CD4-positive, alpha-beta T cell treated with Interferon alpha-2 for 1 hour (primary cell): ENCODE measurements at regions not wholly inside any gene's neighbourhood (a gene's known extent, or its start where the extent isn't known, plus 50 kb on each side); places are given as distances from the start of the nearest gene placed in this dataset.
"Not testable (repeated sequence)": the region's sequence is repeated elsewhere in the genome, so short reads cannot be mapped to it uniquely, and the experiment has no call there.

Experiments used
- DNase-seq, 2 donors: peaks; one replicate each; pipeline ENCODE4 v3.0.0-alpha.2; 2020 to 2022

DNA sequence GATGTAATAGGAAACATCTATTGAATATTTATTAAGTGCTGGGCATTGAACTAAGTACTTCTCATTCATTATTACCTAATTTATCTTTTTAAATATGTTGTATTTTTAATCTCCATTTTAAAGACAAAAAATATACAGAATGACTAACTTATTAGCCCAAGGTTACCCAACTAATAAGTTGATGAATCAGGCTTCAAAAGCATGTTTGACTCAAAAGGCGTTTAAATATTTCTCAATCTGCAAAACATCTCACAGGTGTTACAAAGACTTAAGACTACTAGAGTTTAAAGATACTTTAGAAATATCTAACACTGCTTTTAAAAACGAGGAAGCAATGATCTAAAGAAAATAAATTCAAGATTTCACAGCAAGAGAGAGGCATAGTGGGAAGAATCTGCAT is 457.4 kb upstream of the DCN start:
- DNase-seq: no peak

DNA sequence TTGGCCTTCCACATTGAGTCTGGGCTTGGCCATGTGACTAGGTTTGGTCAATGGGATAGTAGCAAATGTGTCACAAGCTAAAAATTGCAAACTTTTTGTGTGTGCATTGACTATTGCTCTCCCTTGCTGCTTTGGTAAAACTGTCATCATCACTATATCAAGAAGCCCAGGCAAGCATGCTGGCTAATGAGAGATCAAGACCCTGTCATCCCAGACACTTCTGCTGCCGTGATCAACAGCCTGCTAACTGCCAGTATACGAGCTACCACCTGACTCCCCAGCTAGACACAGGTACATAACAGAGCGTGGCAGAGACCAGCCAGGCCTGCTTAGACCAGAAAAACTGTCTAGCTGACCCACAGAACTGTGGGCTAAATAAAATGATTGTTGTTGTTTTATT is 456.7 kb upstream of the DCN start:
- no peak for DNase-seq

DNA sequence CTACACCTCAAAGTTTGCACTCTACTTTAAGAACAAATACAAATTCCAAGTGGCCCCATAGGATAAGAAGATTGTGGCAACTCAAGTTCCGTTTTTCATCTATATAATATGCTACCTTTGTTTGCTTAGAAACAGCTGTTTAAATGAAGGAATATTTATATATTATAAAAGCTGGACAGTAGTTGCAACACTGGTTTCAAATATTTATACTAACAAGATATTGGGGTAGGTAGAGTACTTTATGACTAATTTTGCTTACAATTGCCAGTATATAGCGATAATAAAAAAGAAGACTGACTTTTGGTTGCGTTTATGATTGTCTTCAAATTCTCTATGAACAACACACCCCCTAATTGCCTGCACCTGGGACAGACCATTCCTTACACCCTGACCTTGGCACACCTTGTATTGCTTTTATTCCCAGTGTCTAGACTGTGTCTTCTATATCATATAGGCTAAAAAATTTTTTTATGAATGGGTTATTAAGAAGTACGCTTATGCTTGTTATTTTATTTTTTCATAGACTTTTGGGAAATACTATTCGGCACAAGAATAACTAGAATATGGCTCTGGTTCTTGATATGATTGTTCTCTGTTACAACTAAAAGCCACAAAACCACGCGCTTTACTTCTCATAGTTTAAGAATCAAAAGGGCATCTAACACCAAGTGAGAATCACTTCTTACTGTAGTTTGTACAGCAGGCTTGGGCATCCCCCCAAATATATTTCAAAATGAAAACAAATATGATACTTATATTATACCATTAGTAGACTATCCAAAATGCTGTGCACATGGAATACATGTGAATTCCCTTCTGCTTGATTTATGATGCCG is 455.4 kb upstream of the DCN start:
- DNase-seq: no peak

DNA sequence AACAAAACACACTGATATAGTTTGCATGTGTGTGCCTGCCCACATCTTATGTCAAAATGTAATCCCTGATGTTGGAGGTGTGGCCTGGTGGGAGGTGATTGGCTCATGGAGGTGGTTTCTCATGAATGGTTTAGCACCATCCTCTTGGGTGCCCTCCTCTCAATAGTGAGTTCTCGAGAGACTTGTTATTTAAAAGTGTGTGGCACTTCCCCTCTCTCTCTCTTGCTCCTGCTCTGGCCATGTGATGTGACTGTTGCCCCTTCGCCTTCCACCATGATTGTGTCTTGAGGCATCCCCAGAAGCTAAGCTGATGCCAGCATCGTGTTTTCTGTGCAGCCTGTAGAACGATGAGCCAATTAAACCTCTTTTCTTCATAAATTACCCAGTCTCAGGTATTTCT is 454.1 kb upstream of the DCN start:
- DNase-seq: no peak

DNA sequence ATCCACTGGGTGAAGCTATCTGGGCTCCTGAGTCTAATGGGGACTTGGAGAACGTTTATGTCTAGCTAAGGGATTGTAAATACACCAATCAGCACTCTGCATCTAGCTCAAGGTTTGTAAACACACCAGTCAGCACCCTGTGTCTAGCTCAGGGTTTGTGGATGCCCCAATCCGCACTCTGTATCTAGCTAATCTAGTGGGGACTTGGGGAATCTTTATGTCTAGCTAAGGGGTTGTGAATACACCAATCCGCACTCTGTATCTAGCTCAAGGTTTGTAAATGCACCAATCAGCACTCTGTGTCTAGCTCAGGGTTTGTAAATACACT is 451.7 kb upstream of the DCN start:
- DNase-seq: not testable (repeated sequence)

DNA sequence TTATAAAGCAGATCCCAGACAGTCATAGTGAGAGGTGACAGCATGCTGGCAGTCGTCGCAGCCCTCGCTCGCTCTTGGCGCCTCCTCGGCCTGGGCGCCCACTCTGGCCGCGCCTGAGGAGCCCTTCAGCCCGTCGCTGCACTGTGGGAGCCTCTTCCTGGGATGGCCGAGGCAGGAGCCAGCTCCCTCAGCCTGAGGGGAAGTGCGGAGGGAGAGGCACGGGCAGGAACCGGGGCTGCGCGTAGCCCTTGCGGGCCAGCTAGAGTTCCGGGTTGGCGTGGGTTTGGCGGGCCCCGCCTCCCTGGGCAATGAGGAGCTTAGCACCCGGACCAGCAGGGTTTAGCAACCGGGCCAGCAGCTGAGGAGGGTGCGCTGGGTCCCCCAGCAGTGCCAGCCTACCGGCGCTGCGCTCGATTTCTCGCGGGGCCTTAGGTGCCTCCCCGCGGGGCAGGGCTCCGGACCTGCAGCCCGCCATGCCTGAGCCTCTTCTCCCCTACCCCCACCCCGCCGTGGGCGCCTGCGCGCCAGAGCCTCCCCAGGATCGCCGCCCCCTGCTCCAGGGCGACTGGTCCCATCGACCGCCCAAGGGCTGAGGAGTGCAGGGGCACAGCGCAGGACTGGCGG is 451.2 kb upstream of the DCN start:
- DNase-seq: no peak

DNA sequence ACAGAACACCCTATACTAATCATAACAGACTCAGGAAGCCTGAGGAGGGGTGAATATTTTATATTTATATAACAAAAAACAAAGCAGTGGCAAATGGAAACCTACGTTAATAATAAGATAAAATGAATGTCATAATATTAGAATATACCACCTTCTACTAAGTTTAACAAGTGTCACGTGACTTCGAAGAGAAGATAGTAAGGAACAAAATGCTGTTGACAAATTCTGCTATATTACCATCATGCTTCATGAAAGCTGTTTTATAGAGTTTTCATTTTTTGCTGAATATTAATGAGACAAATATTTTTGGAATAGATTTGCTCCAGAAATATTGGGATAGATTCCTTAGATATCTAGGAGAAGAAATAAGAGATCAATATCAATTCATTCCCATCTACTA is 450.6 kb upstream of the DCN start:
- DNase-seq: no peak

DNA sequence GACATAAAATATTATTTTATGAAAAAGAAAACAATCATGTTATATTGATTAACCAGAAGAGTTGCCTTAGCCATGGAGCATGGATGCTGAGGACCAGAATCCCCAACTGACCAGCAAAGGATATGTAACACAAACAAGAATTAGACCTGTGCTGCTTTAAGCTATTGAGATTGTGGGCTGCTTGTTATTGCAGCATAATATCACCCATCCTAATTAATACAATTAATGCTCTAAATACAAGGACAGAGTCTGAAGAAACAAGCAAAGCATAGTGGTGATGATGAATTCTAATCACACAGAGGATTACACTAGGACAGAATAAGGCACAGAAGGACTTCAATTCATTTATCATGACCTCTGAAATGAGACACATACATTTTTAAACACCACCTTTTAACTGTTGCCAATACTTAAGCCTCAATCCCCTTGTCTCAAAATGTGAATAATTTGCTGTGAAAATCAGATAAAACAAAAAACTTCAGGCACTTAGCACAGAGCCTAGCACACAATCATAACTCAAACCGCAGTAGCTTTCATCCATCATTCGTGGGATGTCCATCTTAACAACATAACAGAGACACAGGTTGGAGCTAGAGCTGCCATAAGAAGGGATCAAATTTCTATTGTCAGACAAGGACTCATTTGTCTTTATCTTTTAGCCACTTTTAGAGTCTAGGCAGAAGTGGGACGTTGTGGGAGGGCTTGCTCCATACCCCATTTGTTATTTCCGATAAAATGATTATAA is 449.6 kb upstream of the DCN start:
- DNase-seq: no peak

DNA sequence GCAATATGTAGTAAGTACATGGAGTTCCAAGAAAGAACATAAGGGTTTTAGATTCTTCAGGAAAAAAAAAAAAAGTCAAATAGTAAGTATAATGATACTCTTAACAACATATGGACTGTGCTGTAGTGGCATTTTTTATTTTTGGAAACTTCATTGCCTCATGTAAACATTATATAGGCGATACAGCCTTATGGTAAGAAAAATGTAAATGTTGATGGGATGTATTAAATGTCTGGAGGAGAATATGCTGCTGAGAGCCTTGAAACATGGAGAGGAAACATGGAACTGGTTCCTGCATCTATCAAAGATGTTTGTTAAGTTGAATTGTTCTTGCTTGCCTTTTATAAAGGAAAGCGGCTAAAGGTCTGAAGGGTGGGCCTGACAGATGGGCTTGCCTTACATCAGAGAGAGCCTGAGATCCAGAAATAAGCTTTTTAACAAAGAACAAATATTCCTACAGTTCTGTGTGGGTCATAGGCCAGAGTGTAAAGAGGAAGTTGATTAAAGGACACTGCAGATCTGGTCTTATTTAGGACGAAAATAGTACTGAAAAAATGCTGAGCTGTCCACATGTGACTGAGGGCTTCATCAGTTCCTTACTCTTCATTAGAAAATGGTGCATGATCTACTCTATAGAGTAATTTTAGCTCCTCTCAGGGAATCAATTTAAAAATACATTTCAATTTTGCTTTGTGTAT is 448.1 kb upstream of the DCN start:
- DNase-seq: no peak

DNA sequence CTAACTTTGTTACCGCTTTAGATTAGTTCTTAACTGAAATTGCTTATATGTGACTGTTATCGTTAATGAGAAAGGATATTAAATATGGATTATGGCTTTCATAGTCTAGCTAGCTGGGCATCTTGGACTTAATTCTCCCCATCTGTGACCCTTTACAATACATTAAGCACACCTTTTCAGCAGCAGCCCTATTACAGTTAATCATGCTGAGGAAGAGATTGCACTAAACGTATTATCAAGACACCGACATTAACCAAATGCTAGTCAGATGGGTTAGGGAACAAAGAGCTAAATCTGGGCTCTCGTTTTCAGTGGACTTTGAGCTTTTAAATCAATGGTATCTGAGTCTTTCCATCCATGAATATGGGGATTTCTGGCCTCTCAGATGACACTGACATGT is 447.5 kb upstream of the DCN start:
- no peak for DNase-seq

DNA sequence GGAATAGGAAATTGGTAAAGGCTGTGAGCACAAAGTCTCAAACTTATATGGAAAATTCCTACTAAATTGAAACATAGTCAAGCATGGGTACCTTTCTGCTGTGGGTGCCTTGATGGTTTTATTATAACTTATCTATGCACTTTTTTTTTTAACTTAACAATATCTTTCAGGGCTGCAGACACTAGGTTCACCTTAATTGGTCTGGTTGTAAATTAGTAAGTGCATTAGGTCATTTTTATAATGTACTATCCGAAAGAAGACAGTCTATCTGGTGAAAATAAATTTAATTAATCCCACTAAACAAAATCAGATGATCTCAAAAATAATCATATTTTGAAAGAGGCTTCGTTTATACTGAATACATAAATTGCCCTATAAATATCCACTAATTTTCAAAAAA is 446.8 kb upstream of the DCN start:
- no peak for DNase-seq

DNA sequence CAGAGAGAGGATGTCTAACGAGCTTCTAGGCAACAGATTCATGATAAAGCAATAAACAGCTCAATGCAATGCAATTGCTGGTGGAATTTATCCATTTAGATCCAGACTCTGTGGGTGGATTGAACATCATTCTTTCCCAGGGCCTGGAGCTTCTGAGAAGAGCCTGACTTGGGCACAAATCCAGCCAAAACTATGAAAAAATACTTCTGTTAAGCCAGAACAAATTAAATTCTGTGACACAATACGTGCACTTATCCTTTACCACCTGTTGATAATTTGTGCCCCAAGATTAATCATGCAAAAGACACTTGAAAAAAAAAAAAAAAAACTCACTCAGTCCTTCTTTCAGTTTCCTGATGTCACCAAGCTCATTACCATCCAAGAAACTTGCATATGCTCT is 446.0 kb upstream of the DCN start:
- no peak for DNase-seq

DNA sequence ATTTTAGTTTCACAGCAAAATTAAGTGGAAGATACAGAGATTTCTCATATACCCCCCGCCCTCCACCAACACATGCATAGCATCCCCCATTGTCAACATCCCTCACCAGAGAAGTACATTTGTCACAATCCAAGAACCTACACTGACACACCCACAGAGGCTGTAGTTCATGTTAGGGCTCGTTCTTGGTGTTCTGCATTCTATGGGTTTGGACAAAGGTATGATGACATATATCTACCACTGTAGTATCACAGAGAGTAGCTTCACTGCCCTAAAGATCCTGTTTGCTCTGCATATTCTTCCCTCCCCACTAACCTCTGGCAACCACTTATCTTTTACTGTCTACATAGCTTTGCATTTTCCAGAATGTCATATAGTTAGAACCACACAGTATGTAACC is 444.6 kb upstream of the DCN start:
- no peak for DNase-seq

DNA sequence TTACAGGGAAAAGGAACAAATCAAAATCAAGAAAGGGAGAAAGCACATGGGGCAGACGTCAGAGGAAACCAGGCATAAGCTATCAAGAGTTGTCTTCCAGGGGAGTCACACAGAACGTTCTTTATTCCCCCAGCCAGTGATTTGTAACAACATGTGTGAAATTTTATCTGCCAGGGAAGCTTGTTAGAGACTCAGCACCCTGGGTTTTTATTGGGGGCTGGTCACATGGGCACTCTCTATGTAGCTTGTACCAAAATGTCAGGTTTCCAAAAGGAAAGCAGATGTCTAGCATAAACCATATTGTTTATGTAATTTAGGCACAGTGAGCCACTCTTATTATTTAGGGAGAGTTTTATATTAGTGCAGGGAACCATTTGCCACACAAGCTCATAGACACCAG is 440.4 kb upstream of the DCN start:
- no peak for DNase-seq

DNA sequence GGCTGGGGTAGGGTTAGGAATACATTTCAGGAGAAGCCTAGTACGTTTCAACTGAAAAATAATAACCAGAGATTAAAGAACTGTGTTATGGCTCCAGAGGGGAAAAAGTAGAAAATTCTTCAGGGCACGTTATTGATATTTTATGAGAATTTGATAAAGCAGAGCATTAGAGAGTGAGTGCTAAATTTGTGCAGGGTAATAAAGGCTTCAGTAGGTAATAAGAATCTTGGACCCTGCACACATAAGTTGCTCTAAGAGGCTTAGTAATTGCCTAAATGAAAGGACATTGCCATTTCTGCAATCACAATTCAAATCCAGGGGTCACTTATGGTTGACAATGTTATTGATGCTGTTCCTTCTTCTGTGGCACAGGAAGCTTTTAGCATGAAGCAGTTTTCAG is 439.4 kb upstream of the DCN start:
- no peak for DNase-seq

DNA sequence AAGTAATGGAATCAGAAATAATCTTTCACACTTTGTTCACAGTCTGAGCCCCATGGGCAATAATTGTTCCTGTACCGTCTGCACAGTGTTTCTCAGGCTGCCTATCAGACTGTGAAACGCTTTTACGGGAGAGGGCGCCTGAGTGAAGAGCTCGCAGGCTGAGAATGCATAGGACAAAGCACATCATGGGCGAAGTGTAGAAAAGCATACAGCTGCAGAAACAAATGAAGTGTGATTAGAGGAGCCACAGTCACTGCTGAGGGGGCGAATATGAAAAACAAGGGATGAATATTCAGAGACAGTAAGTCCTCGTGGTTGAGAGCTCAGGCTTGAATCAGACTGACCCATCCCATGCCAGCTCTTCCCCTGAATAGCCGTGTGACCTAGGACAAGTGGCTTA is 438.4 kb upstream of the DCN start:
- no peak for DNase-seq

DNA sequence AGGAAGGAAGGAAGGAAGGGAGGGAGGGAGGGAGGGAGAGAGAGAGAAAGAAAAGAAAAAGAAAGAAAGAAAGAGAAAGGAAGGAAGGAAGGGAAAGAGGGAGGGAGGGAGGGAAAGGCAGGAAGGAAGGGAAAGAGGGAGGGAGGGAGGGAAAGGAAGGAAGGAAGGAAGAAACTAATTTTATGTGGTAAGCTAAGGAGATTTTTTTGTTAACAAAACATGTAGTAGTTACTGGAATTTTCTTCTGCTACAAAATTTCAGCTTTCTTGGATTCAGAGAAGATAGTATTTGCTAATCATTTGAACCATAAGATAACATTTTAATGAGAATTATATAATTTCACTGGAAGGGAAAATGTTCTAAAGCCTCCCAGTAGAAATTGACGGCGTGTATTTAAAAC is 437.8 kb upstream of the DCN start:
- no peak for DNase-seq

DNA sequence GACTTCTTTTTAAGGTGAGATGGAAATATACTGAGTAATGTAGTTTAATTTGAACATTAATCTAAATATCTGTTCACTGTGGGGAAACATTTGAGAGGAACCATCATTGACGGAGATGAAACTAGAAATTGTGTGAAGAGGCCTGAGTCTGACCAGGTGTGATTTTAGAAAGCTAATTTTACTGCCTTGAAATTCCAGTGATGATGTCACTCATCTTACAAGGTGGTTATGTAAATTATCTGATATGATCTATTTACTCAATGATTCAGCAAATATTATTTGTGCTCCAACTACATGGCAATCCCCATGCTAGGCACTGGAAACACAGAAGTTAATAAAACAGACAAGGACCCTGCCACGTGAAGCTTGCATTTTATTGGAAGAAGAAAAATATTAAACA is 435.7 kb upstream of the DCN start:
- DNase-seq: no peak

DNA sequence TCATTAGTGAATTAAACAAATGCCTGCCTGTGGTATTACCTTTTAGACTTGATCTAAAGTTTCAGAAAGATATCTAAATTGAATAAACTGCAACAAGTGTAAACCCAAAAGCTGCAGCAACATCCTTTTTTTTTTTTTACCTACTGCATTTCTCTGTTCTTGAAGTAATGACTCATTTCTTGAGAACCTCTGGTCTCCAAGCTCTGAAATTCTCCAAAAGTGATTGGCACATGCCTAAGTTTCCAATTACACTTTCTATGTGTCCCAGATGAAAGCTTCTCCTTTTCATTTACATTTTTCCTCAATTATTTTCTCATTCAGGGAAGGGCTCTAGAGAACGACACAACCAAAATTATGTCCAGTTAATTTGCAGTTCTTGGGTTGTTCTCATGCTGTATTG is 435.2 kb upstream of the DCN start:
- no peak for DNase-seq

DNA sequence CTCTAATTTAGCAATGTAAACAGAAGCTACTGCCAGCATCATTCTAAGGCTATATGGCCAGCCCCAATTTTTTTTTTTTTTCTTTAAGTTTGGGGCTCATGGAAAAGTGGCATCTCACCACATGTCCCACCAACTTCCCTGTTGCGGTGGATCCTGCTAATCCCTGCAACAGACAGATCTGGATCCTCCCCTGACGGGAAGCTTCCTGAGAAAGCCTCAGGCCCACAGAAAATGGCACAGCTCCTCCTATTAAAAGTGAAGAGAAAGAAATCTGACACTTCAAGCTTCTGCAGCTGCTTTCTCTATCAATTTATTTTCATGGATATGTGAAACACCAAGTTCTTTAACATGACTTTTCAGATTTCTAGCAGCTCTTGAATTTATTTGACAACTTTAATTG is 433.8 kb upstream of the DCN start:
- DNase-seq: no peak

DNA sequence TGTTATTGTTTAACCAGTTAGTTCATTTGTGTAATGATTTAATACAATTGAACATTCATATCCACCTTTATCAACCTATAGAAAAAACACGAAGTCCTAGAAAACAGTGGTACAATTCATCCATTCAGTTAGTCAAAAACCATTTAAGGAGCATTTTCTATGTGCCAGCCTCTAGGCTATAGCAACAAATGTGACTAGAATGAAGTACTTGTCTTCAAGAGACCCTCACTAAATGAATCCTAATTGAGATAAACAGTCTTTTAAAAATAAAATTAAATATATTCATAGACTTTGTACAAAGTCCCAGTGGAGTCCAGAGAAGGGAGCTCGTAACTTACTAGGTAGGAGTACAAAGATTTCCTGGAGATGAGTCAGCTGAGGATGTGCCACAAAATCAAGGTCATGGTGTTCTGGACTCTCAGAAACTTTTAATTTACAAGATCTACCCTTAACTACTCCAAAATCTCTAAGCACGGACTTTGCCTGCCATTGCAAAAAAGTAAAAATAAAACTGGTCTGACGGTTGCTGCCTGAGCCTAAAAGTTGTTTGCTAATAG is 430.7 kb upstream of the DCN start:
- no peak for DNase-seq

DNA sequence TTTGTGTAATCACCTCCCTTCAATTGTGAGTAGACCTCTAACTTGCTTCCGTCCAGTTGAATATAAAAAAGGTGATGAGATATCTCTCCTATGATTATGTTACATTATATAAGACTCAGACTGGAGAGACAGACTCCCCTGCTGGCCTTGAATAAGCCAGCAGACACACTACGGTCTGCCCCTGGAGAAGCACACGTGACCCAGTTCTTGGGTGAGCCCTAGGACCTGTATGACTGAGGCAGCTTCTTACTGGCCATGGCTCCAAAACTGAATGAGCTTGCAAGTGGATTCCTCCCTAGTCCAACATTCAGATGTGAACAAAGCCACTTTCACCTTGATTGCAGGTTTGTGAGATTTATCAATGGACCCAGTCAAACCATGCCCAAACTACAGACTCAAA is 427.9 kb upstream of the DCN start:
- DNase-seq: no peak

DNA sequence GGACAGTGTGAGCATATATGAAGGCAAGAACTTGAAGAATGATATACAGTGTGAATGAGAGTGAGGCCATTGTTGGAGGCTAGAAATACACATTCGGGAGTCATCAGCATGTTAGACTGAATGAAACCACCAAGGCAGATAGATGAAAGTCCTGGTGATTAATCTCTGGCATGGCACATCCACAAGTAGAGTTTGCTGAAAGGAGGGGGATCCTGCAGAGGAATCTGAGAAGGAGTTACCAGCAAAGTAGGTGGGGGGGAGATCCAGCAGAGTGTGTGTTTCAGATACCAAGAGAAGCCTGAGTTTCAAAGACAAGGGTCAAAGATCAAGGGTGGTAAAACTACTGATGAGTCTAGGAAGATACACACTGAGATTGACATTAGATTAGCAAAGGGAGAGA is 426.7 kb upstream of the DCN start:
- DNase-seq: no peak

DNA sequence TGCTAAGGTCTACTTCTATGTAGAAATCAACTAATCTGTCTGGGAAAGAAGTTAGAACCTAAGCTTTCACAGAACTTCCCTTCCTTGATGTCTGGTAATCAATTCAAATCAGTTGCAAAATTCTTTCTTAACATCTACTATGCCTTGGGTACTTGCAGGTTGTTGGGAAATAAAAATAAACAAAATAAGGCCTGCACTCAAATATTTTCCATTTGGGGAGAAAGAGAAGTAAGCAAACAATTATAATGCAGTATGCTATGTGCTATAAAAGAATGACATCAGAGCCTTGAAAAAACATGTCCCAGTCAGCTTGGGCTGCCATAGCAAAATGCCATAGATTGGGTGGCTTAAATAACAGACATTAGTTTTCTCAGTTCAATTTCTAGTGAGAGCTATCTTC is 425.9 kb upstream of the DCN start:
- DNase-seq: no peak
